Cardiac fibroblast (primary cell): ENCODE measurements at regions not wholly inside any gene's neighbourhood (a gene's known extent, or its start where the extent isn't known, plus 50 kb on each side); places are given as distances from the start of the nearest gene placed in this dataset.

Source experiments
- DNase-seq, 2 donors: peaks; one replicate each; pipeline versions ENCODE4 v3.0.0 to v3.0.0-alpha.2; 2010; ENCODE audit warnings: low read depth in 2 of 2
- H3K4me3 ChIP-seq, 2 donors: replicated peaks in 1 of 2; 1 replicate in 1 of 2; 2 replicates in 1 of 2; pipeline ENCODE4 v1.5.1; 2011; ENCODE audit warnings: low read depth in 2 of 2, low read length in 2 of 2, mild to moderate bottlenecking in 2 of 2, moderate library complexity in 1 of 2
- CTCF ChIP-seq: IDR thresholded peaks from one replicate; pipeline ENCODE4 v1.5.1; 2011; ENCODE audit warnings: low read depth, mild to moderate bottlenecking, low read length, inconsistent platforms

DNA sequence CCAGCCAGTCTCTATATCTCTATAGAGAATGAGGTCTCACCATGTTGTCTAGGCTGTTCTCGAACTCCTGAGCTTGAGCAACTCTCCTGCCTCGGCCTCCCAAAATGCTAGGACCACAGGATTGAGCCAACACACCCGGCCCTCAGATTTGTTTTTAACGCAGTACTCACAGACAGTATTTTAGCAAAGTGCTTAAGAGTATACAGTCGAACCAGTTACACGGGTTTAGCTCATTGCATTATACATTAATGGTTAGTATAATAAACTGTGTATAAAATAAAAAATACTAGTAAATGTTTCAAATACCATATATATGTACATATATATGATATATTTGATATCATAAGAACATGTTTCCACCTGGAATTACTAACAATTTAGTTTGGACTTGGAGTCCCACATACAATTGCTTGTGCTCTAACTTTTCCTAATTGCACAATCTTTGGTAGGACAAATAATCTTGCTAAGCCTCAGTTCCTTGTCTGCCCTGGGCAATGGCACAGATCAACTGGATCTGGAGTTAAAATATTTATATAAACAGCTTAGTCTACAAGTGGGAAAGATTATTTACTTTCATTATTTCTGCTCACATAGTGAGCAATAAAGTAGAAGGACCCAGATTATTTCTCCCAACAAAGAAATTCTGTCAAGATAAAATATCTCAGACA is 508.9 kb upstream of the LRATD1 start:
- TF ChIP-seq CTCF, result no peak
- no peak overlapping the region for H3K4me3 ChIP-seq
- no peak for DNase-seq

DNA sequence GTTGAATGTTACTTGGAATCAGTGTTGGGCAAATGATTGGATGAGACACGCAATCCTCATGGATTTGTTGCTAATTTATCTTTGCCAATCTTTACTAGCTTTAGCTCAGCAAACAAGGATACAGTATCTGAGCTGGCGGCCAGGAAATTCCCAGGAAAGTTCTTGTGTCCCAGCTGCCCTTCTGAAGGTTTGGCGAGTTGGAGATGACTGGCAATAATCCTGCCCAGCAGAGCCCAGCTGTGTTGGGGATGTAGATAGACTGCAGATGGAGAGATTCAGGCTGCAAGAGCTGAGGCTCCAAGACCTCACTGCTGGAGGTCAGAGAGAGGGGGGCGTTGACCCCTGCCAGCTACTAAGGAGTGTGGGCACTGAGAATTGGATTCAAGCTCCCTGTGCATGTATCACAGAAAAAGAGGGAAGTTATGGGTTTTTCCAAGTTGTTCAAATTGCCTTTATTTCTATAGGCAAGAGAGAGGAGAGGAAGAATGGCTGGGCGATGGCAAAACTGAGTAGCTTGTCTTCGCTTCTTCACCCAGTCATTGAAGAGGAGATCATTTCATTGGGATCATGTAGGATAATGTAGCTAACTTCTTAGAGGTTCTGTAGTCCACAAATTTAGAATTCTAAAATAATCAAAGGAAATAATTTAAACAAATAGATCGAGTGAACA is 506.8 kb upstream of the LRATD1 start:
- H3K4me3 ChIP-seq, result no peak overlapping the region
- TF ChIP-seq CTCF, result no peak
- DNase-seq, result no peak

DNA sequence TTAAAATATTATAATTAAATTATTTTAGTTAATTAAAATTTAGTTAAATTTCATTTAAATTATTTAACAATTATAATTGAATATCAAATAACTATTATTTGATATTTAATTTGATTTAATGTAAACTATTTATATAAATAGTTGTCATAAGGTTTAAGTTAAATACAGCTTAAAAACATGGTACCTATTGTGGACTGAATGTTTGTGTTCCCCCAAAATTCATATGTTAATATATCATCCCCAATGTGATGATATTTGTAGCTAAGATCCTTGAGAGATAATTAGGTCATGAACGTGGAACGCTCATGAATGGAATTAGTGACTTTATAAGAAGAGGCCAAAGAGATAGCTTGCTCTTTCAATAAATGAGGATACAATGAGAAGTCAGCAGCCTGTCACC is 505.7 kb upstream of the LRATD1 start:
- TF ChIP-seq CTCF, result no peak
- DNase-seq, result no peak
- H3K4me3 ChIP-seq, result no peak overlapping the region

DNA sequence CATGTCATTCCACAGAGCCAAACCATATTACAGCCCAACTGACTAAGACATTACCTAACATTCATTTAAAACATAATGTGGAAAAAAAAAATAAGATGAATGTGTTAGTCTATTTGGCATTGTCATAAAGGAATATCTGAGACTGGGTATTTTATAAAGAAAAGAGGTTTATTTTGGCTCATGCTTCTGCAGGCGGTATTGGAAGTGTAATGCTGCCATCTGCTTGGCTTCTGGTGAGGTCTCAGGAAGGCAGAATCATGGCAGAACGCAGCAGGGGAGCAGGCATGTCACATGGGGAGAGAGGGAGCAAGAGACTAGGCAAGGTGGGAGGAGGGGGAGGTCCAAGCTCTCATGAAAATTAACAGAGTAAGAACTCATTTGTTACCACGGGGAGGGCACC is 504.8 kb upstream of the LRATD1 start:
- no peak for DNase-seq
- no peak for TF ChIP-seq CTCF
- H3K4me3 ChIP-seq, result no peak overlapping the region

DNA sequence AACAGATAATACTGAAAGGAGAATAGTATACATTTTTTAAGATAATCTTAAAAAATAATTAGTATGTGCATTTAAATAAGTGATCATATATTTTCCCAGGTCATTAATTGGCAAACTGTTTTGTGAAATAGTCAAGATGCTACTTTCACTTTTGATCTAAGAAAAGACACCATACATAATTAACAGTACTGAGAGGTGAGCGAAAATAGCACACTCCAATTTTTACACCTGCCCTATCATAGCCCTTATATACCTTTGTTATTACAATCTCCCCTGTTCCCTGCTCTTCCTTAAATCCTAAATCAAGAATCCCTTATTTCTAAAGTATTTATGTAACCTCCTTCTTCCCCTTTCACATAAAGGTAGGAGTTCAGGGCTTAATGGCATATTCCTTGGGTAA is 500.1 kb upstream of the LRATD1 start:
- TF ChIP-seq CTCF, result no peak
- no peak overlapping the region for H3K4me3 ChIP-seq
- DNase-seq, result no peak

DNA sequence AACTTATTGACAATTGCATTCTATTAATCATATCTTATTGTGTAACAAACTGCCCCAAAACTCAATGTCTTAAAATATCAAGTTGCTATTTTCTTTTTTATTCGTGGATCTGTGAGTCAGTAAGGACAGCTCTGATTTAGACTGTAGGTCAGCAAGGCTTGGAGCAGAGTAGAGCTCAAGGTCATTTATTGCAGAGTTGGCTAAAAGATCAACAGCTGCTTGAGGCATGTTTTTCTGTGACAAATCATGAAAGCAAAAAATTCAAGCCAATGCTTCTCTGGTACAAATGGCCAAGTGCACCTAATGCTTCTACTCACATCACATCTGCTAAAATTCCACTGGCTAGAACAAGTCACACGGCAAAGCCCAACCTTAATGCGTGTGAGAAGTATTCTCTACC is 497.7 kb upstream of the LRATD1 start:
- DNase-seq, result peak in 1 of 2 donors; percentile 17
- TF ChIP-seq CTCF, result no peak

More for the DNA sequence above, 497.7 kb upstream of the LRATD1 start:
- no peak overlapping the region for H3K4me3 ChIP-seq
